Fibroblast of peridontal ligament (primary cell): ENCODE measurements at regions not wholly inside any gene's neighbourhood (a gene's known extent, or its start where the extent isn't known, plus 50 kb on each side); places are given as distances from the start of the nearest gene placed in this dataset.

Experiments
- DNase-seq: peaks from one replicate; pipeline ENCODE4 v3.0.0-alpha.2; 2010; ENCODE audit errors: extremely low read depth

DNA sequence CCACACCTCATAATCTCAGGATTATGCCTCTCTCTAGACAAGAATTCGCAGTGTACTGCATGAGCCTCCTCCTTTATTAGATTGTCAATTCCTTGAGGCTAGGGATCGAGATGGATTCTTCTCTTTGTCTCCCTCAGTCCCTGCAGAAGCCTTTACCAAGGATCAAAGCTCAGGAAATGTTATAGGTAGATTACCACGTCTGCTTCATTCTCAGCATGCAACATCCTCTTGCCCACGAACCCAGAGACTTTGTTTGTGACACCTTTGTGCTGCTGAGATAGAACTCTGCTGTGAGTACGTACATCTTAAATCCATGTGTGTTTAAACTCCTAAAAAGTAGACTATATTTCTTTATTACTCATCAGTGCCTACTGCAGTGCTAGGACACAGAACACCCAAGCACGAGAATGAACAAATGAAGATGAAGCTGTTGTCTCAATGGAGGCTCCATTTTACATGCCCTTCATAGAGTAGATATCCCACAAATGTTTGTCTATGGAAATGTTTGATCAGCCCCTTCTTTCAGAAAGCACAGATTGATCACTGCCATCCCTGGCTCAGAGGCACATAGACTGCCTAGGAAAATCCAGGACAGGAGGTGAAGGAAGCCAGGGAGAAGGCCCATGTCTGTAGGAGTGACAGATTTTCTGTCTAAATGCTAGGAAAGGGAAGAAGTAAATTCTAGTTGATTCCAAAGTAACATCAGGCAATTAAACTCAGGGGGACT is 98.8 kb upstream of the KLHL29 start:
- DNase-seq, result no peak

DNA sequence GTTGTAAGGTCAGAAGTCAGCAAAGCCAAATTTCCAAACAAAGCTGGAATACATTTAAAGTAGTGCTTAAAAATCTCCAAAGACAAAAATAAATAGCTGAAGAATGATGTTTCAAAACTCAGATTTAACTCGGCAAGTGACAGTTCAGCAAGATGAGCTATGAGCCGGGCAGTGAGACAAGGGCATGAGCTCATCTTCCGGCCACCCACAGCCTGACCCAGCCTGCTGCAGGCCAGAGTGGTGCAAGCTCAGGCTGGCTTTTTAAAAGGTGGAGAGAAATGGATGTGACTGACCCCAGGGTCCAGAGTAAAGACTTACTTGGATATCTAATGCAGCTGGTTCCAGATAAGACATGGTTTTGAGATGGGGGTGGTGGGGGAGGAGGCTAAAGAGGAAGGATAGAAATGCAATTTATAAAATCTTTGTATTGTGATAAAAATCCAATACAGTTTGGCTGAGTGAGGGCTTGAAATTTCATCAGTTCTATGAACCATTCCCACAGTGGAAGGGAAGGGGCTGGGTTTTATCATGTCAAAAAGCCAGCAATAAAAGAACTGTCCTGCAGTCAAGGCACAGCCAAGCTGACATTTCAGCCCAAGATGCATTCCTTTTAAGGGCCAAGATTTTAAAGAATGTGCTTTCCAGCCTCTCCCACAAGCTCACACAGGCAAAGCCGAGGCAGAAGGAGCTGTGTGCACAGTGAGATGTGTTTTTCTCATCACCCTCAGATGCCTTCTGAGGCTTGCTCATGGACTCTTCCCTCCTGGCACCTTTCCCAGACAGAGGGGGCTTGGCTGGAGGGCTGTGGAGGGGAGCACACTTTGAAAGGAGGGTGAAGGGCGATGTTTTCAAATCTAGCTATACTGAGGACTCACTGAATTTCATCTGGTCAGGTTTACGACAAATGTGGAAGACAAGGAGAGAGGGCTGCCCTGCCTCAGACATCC is 97.9 kb upstream of the KLHL29 start:
- peak; percentile 68 for DNase-seq

DNA sequence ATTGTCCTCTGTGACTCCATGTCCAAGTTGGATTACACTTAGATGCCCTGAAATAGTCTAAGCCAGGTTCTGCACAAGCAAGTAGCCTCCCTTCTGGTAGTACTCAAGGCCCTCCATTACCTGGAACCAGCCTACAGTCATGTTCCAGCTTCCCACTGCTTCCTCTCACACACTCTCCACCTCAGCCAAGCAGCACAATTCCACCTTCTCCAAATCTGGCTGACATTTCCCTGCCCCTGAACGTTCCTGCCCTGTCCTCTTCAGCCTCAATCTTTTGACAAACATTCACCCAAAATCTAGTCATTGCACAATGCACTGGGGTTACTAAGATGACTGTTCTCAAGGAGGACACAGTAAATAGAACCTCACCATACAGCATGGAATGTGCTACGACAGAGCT is 95.3 kb upstream of the KLHL29 start:
- no peak for DNase-seq

DNA sequence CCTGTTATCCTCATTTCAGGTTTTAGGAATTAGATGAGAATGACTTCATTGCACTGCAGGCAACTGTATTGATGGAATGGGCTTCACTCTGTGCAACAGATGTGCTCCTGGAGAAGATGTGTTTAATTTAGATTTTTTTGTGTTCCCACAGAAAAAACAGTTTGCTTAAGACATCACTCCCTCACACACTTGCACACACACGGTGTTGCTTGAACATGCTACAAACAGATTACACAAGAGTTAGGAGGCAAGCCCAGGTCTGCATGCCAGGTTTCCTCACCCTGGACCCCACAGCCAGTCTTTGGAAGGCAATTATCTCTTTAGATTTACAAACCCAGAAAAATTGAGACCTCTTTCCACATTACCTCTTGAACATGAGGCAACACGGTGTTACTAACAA is 93.7 kb upstream of the KLHL29 start:
- no peak for DNase-seq

DNA sequence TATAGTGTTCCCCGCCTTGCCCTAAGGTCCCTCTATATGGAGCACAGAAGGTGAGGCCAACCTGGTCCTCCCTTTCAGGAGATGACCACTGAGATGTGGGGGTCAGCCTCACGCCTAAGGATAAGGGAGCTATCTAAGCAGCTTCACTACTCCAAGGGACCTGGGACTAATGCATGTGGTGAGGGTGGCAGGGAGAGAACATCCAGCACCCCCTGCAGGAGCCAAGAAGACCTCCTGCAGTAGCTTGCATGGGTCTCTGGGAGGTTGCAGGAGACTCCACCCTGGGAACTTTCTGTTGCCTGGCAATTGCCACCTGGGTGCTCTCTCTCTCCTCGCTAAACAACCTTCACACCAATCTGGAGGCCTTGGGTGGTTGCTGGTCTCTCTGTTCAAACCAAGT is 93.0 kb upstream of the KLHL29 start:
- DNase-seq, result no peak

DNA sequence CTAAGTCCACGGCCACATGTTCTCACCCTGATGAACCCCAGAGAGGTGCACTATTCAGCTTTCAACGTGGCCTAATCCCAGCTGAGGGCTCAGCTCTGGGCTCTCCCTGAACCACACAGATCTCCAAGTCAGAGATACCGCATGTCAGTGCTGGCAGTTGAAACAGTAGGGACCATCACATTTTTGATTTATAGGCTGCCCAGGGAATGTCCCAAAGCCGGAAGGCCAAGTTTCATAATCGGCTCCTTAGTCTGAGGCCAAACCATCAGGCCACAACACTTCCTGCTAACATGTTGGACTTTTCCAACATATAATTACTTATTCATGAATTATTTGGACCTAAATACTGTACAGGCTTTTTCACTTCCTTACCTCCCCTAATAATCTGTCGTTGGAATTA is 91.9 kb upstream of the KLHL29 start:
- DNase-seq, result peak; percentile 30

DNA sequence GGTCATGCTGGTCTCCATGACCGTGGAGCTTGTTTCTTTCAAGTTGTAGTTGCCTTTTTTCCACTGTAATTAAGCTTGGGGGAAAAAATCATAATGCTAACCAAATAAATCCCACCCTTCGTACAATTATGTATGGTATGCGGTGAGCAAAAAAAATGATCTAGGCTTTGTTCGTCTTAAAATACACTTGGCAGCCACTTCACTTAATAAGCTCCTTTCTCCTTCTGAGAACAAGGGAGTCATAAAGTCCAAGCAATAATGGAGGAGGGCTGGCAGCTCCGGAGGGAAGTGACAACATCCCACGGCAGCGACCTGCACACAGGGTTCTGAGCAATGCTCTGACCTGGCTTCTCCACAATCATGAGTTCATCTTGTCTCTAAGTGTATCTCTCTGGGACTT is 91.2 kb upstream of the KLHL29 start:
- no peak for DNase-seq

DNA sequence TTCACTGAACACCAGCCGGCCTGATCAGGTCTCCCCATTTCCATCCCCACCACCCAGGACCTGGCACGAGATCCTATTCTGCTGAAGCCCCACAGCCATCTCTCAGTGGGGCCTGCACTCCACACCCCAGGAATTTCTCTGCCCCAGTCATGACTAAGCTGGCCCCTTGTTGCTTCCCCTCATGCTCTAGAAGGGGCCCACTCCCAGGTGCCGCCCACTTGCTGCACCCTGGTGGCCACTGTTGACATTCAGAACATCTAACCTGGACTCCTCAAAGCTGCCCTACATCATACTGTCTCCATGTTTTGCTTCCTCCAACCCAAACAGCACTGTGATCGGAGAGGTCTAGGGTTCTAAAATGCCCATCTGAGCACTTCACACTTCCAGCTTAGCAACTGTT is 90.7 kb upstream of the KLHL29 start:
- DNase-seq, result no peak

DNA sequence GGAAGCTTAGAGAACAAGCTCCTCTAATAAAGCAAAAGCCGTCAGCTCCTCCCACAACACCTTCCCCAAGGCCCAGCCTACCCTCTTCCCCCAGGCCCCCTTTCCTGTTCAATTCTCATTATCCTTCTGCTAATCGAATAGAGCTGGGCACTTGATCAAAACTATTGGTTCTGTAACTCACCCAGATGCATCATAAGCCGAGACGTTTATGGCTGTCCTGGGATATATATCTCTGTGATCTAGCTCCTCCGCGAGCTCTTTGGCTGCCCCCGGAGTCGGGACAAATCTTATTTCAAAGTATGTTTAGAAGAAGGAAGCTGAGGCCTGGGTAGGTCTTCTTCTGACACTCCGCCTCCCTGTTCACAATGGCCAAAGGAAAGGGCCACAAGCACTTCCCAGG is 88.3 kb upstream of the KLHL29 start:
- DNase-seq, result no peak

DNA sequence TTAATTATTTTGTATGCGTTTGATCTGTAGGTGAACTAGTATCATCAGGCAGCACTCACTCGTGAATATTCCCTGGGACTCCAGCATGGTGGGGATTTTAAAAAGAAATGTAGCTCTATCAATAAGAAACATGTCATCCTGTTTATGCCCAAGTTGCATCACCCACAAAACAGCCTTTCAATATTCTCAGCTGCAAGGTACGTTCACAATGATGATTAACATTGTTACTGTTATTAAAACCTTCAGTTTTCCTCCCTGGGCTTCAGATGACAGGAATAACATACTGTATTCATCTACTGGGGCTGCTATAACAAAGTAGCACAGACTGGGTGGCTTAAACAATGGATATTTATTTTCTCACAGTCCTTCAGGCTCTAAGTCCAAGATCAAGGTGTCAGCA is 87.9 kb upstream of the KLHL29 start:
- no peak for DNase-seq

DNA sequence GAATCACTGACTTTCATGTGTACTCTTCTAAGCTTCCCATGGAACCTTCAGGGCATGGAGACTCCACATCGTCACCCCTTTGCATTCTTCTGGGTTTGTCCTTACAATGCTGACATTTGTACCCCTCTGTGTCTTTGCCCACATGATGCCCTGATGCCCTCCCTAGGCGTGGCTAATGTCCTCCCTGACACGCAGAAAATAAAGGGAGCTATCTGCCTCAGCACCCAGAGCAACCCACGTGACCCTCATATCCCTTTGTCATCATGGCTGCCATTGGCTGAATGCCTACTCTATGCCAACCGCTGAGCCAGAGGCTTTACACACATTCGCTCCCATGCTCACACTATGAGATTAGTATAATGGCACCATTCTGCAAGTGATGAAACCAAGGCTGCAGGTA is 86.4 kb upstream of the KLHL29 start:
- no peak for DNase-seq

DNA sequence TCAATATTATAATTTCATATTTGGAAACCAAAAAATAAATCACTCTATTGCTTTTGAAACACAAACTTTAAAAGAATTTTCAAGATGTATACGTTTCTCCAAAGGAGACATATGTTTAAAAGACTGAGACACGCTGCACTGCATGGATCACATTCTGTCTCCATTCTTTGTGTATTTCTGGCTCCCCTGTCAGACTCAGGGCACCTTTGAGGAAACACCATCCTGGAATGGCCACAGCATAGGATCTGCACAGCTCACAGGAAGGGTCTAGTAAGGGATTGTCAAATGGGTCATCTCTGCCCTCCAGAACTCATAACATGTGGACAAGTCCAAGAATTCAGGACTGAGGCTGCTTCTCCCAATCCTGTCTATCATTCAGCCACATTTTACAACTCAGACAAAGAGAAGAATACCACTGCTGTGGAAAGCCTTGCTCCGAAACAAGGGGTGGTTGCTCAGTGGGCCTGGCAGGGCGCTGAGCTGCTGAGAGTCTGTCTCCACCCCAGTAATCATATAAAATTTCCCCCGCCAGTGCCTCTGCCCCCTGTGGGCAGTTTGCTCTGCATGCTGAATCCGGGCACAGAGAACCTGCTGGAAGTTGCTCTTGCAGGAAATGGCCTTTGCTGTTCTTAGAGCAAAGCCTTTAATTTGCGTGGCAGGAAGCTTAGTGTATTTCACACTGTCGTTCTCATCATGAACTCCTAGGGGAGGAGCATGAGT is 85.3 kb upstream of the KLHL29 start:
- DNase-seq, result no peak

DNA sequence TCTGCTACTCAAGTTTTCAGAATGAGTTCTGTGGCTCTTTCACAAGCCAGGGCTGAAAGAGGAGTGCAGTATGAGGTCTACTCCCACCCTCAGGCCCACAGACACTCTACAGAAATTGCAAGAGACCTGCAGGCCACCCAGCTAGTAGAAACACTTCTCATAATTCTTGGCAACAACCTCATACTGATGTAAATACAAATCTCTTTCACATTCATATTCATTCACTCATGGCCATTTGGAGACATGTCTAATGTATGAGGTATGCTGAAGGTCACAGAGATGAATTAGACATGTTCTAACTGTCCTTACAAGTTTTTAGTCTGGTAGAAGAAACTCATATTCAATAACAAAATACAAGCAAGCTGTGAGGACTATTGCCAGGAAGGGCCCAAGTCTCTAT is 83.8 kb upstream of the KLHL29 start:
- DNase-seq, result no peak

DNA sequence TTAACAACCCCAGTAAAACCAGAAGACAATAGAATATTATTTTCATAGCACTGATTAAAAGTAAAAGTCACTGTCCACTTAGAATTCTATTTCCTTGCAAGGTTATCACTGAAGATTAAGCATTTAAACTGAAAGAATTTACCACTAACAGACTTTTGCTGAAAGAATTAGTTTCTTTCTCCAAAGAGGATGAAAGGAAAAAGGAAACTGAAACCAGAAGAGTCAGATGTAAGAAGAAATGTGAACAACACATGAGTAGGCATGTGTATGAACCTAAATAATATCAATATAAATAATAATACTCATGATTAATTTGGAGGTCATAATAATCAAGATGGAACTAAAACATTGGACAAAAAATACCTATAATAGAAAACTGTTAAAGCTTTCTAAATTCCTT is 82.4 kb upstream of the KLHL29 start:
- DNase-seq, result no peak

DNA sequence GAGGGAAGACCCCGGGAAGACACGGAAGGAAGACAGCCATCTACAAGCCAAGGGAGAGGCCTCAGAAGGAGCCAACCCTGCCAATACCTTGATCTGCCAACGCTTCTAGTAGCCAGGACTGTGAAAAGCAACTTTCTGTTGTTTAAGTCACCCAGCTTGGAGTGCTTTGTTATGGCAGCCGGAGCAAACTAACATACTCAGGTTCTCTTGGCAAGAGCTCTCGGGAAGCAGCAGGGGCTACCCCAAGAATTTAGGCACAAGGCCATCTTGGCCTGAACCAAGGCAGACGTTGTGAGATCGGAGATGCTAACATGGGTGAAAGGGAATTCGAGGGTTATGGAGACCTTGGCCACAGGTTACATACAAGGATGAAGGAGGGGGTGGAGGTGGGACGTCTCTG is 78.6 kb upstream of the KLHL29 start:
- DNase-seq, result no peak

DNA sequence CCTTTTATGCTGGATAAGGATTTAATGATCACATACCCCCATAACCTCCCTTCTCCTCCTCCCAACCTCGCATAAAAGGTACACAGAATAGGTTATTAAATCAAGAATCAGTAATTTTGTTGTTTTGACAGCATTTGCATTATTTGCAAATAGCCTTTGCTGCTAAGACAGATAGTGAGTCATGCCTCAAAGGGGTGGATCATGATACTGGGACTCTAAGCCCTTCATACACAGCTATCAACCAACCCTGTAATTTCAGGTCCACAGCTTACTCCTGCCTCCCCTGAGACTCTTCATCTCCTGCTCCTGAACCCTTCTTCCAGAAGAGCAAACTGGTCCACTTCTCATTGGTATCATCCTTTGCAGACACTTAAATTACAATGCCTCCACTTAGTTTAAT is 73.8 kb upstream of the KLHL29 start:
- no peak for DNase-seq

DNA sequence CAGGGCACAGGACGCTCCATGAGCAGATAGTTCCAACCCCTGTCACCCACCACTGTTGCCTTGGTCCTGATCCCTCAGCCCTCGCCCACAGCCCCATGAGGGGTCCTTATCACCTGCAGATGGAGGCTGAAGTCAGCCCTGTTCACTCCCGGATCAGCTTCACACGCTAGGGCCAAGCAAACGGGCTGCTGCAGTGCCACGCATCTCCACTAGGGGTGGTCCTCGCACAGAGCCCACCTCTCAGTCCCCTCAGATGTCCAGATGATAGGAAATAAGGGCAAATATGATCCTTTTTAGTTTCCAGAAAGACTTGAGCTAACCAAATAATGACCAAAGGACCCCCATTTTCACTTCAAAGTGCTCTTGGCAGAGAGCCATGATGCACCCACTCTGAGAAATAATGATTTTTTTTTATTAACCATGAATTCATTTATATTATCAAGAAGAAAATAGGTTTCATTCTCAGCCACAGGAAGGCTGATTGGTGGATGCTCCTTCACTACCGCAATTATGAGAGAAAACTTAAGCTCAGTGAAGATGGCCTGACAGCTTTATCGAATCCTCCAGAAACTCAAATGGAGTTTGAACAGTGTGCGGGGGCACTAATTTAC is 71.9 kb upstream of the KLHL29 start:
- no peak for DNase-seq

DNA sequence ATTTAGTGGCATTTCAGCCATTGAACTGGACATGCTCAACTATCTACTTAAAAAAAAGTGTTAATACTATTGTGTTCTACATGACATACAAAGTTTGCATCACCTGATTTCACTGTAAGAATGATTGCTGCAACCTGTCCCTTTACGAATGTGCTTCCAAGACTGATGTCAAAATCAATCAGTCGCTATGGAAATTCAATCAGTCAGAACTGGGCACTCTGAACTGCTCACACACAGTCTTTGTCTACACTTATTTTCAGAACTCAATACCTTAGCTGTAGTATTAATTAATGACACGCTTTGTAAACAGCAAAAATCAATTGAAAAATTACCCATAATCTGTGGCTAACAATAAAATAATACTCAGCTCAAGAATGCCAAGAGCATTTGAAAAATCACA is 70.3 kb upstream of the KLHL29 start:
- no peak for DNase-seq

DNA sequence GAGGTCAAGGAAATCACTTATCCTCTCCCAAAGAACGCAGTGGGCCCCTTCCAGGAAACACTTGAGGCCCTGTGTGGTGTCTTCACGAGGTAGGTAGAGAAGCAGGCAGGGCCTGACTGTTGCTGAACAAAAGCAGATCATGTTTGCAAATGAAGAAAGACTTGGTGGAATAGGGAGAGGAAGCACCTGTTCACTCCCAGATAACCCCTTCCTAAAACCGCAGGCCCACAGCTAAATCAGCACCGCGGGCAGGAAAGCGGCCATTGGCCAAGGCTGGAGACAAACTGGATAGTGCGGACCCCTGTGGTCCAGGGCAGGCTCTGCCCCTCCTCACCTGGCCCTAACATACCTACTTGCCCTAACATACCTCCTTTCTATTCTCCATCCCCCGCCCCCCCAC is 64.9 kb upstream of the KLHL29 start:
- DNase-seq, result no peak

DNA sequence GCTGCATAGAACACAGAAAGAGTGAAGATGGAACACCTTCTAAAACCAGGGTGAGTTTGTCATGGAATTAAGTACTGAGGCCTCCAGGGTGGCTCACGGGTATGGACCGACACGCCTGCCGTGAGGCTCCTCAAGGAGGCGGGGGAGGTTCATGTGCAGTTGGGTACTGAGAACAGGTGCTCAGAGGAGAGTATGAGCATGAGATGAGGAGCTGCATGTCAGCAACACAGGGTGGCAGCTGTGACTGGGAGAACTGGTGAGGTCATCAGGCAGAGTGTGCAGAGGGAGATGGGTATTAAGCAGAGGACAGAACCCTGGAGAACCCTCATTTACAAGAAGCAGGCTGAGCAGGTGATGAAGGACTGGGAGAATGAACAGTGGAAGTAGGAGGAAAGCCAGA is 63.2 kb upstream of the KLHL29 start:
- no peak for DNase-seq

DNA sequence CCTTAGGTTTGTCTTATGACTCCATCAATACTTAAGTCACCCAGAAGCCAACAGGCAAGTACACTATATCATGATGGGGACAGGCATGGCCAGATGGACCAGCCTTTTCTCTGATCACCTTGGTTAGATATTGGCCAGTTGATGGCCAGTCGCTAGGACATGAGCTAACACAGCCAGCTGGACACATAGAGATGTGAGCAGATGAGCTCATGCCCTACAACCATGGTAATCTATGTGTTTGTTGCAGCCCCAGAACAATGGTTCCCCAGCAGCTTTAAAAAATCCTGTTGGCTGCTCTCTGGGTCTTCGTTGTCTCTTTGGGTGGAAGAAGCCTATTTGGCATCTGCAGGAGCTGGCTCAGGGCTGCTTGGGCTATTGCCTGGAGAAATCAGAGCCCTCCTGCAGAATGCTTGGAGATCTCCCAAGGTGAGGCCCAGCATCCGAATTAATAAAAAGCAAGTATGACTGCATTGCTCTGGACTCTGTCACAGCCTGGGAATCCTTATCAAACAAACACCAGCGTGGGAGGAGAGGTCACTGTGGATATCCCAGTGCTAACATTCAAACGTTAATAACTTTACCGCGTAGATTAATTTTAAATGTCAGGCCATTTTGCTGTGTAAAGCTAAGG is 62.3 kb upstream of the KLHL29 start:
- DNase-seq, result no peak
